Activated naive CD4-positive, alpha-beta T cell treated with Interleukin-2 at 50 U/mL for 16 hours (primary cell): ENCODE measurements at regions not wholly inside any gene's neighbourhood (a gene's known extent, or its start where the extent isn't known, plus 50 kb on each side); places are given as distances from the start of the nearest gene placed in this dataset.
"Not testable (repeated sequence)": the region's sequence is repeated elsewhere in the genome, so short reads cannot be mapped to it uniquely, and the experiment has no call there.

Experiments used
- DNase-seq: peaks from one replicate; pipeline ENCODE4 v3.0.0-alpha.2; 2020

GRCh38 chr4:43672265-43672885 is 776.2 kb downstream of the KCTD8 start:
- DNase-seq: not testable (repeated sequence)

GRCh38 chr4:43680421-43680820 is 768.2 kb downstream of the KCTD8 start:
- DNase-seq: no peak

- no peak for DNase-seq
These were observed 766.1 kb downstream of the KCTD8 start for GRCh38 chr4:43682551-43682950.

- DNase-seq: no peak
These were observed 758.5 kb downstream of the KCTD8 start for GRCh38 chr4:43690116-43690515.

- no peak for DNase-seq
These were observed 754.7 kb downstream of the KCTD8 start for GRCh38 chr4:43693876-43694275.

GRCh38 chr4:43709443-43709842 is 739.2 kb downstream of the KCTD8 start:
- DNase-seq: no peak

- no peak for DNase-seq
These were observed 731.8 kb downstream of the KCTD8 start for GRCh38 chr4:43716721-43717395.

- no peak for DNase-seq
These were observed 730.2 kb downstream of the KCTD8 start for GRCh38 chr4:43718369-43718768.

GRCh38 chr4:43732829-43733426 is 715.7 kb downstream of the KCTD8 start:
- no peak for DNase-seq

- DNase-seq: no peak
These were observed 706.5 kb downstream of the KCTD8 start for GRCh38 chr4:43742083-43742482.

- no peak for DNase-seq
These were observed 694.0 kb downstream of the KCTD8 start for GRCh38 chr4:43754566-43754965.

GRCh38 chr4:43757147-43757546 is 691.5 kb downstream of the KCTD8 start:
- no peak for DNase-seq

GRCh38 chr4:43758836-43759235 is 689.8 kb downstream of the KCTD8 start:
- no peak for DNase-seq

GRCh38 chr4:43763029-43763610 is 685.5 kb downstream of the KCTD8 start:
- DNase-seq: no peak

- no peak for DNase-seq
These were observed 683.1 kb downstream of the KCTD8 start for GRCh38 chr4:43765514-43765913.

GRCh38 chr4:43766648-43767047 is 682.0 kb downstream of the KCTD8 start:
- no peak for DNase-seq

- DNase-seq: no peak
These were observed 672.2 kb downstream of the KCTD8 start for GRCh38 chr4:43776371-43776770.

GRCh38 chr4:43778187-43778915 is 670.3 kb downstream of the KCTD8 start:
- DNase-seq: no peak

GRCh38 chr4:43781125-43781524 is 667.5 kb downstream of the KCTD8 start:
- DNase-seq: no peak

GRCh38 chr4:43782391-43782790 is 666.2 kb downstream of the KCTD8 start:
- DNase-seq: no peak

GRCh38 chr4:43816116-43816515 is 632.5 kb downstream of the KCTD8 start:
- no peak for DNase-seq

- no peak for DNase-seq
These were observed 626.0 kb downstream of the KCTD8 start for GRCh38 chr4:43822621-43823020.

GRCh38 chr4:43835869-43836268 is 612.7 kb downstream of the KCTD8 start:
- no peak for DNase-seq
